IgD-negative memory B cell (primary cell): ENCODE measurements at regions not wholly inside any gene's neighbourhood (a gene's known extent, or its start where the extent isn't known, plus 50 kb on each side); places are given as distances from the start of the nearest gene placed in this dataset.

ENCODE experiments used
- H3K27ac Mint-ChIP-seq, 3 donors: one replicate each; pipeline ENCODE4 v1.8.0; 2020 to 2022; ENCODE audit warnings: mild to moderate bottlenecking in 3 of 3, mixed read lengths in 3 of 3, moderate library complexity in 1 of 3
- H3K27me3 Mint-ChIP-seq: one replicate; pipeline ENCODE4 v1.8.0; 2021; ENCODE audit warnings: mixed read lengths
- H3K36me3 Mint-ChIP-seq: one replicate; pipeline ENCODE4 v1.8.0; 2020; ENCODE audit warnings: mild to moderate bottlenecking, mixed read lengths
- H3K4me1 Mint-ChIP-seq, 3 donors: one replicate each; pipeline ENCODE4 v1.8.0; 2020 to 2022; ENCODE audit warnings: mixed read lengths in 3 of 3, mild to moderate bottlenecking in 1 of 3
- H3K4me3 Mint-ChIP-seq, 4 donors: one replicate each; pipeline ENCODE4 v1.8.0; 2020 to 2022; ENCODE audit warnings: mild to moderate bottlenecking in 4 of 4, mixed read lengths in 4 of 4, moderate library complexity in 3 of 4
- H3K9me3 Mint-ChIP-seq, 3 donors: one replicate each; pipeline ENCODE4 v1.8.0; 2020 to 2021; ENCODE audit warnings: mixed read lengths in 3 of 3, mild to moderate bottlenecking in 1 of 3

DNA sequence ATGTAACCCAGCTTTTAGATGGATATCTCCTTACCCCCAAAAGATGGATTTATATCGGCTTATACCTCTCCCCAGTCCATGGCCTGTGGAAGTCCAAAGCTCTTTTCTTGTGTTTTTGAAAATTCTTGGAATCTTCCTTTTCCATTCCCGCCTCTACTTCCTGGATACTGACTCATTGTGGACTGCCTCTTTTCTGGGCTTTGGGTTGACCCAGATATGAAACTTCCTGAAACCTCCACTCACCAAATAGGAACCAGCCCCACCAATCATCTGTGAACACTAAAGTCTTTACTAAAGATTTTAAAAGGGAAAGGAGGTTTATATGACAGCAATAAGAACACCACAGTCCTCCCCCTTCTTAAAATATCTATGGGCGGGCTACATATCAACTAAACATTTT, 163.4 kb upstream of the SYN3 start:
- Mint-ChIP-seq H3K27me3 (no peaks in the 10 kb centered on the region), H3K9me3 (no peaks in the 10 kb centered on the region), H3K27ac (no peak overlapping the region), H3K4me3 (peak overlapping the region in 3 of 4 donors; percentile 33 to 89 (median 39)), H3K36me3 (peaks cover 2% of the 10 kb centered on the region), H3K4me1 (peaks cover 0 to 5% (median 4%) of the 10 kb centered on the region in 3 donors)

DNA sequence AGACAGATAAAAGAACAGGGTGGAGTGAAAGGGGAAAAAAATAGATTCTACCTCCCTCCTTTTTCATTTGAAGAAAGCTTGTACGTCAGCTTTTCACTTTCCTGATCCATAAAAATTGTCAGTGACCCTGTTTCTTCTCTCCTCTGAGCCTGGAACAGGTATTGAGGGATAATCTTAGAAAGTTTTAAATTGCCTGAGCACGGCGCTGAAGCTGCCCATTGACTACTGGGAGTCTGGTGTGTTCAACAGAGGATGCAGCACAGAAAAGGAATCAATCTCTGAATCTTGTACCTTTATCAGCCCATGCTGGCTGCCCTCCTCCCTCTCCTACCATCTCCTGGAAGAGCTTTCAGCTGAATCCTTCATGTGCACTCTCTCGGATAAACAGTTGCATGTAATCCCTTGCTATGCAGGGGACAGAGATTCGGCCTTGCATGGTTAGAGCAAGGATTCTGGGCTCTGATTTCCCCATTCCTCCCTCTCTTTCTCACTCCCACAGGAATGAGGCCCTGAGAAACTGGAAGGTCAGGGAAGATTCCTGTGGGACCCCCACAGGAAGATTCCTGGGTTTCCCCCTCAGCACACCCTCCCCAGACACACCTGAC, 162.4 kb upstream of the SYN3 start:
- Mint-ChIP-seq H3K36me3 (no peaks in the 10 kb centered on the region), H3K27me3 (no peaks in the 10 kb centered on the region), H3K4me1 (peaks cover 0 to 5% (median 4%) of the 10 kb centered on the region in 3 donors), H3K9me3 (no peaks in the 10 kb centered on the region), H3K27ac (no peak overlapping the region), H3K4me3 (peak overlapping the region in 2 of 4 donors; percentile 3 to 46)

DNA sequence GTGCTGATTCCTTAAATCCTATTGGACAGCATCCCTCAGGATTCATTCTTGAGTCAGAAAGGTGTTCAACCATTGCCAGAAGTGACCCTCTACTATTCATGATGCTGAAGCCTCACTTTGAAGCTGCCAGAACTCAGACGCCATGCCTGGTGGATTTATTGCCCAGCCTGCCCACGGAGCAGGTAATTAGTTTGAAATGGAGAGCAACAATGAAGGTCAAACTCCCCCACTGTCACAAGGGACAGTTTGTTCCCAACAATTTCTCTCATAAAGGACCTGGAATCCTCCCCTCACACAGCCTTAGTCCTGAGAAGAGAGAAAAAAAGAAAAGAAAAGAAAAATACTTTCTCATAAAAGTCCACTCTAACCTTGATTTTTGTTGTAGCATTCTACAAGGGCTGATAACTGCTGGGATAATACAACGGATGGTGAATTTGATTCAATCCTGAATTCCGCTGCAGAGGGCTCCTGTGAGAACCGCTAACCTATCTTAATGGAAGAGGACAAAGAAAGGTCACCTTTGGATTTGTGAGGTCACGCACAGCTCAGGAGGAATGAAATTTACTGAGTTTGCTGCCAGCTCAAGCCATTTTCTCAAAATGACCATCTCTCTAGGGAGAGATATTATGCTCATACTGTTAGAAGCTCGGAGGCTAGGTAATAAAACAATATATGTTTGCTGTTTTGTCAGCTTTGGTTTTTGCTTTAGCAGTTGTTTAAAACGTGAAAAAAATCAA, 161.6 kb upstream of the SYN3 start:
- H3K4me3 Mint-ChIP-seq, result peak overlapping the region in 2 of 4 donors; percentile 3 to 38
- no peaks in the 10 kb centered on the region for H3K36me3 Mint-ChIP-seq
- H3K27me3 Mint-ChIP-seq, result no peaks in the 10 kb centered on the region
- H3K4me1 Mint-ChIP-seq, result peaks cover 0 to 5% (median 4%) of the 10 kb centered on the region in 3 donors
- H3K9me3 Mint-ChIP-seq, result no peaks in the 10 kb centered on the region
- peak overlapping the region in 1 of 3 donors; percentile 51 for H3K27ac Mint-ChIP-seq

DNA sequence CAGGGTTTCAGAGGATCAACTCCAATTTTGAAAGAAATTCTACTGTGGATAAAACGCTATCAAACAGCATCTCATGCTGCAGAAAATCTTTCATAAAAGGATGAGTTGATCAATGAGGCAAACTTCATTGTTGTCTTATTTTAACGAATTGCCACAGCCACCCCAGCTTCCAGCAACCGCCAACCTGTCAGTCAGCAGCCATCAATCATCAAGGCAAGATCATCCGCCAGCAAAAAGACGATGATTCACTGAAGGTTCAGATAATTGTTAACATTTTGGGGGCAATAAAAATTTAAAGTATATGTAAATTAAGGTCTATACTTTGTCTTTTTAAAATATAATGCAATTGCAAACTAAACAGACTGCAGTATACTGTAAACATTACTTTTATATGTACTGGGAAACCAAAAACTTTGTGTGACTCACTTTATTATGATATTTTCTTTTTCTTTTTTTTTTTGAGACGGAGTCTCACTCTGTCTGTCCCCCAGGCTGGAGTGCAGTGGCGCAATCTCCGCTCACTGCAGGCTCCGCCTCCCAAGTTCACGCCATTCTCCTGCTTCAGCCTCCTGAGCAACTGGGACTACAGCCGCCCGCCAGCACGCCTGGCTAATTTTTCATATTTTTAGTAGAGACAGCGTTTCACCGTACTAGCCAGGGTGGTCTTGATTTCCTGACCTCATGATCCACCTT, 155.3 kb upstream of the SYN3 start:
- Mint-ChIP-seq H3K4me3 (no peak overlapping the region), H3K27ac (no peak overlapping the region), H3K4me1 (peaks cover 0 to 7% (median 4%) of the 10 kb centered on the region in 3 donors), H3K27me3 (peaks cover 2% of the 10 kb centered on the region), H3K36me3 (no peaks in the 10 kb centered on the region), H3K9me3 (peaks cover 0 to 1% (median 0%) of the 10 kb centered on the region in 3 donors)

DNA sequence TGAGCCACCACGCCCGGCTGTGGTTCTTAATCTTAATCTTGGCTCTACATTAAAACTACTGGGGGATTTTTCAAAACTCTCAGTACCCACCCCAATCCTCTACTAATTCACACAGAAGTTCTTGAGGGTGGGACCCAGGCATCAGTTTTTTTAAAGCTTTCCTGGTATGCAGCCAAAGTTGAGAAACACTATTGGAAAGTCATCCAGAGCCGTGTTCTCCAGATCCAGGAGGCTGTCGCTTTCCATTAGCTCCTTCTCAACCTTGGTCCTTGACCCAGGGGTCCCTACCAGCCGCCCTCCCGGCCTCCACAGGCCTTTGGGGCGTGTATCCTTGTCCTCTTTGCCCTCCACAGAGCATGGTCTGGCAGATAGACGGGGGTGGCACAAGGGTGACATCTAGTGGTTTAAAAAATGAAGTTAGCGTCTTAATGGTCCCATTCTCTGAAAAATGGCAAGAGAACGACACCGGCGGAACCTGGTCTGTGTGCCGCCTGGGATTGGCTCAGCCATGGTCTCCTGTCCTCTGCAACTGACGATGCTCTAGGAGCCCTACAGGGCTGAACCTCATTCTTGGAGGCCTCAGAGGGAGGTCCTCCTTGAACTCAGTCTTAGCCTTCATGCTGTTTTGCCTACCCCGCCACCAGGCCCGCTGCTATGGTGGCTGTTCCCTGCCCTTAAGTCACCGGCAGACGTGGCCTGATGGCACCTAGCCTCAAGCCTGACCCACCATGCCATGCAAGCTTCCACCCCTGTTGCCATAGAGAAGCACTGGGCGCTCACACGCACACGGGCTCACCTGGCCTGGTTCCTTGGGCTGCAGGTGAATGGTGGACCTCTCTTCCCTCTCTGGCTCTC, 152.0 kb upstream of the SYN3 start:
- Mint-ChIP-seq H3K4me3 (no peak overlapping the region), H3K9me3 (peaks cover 0 to 1% (median 0%) of the 10 kb centered on the region in 3 donors), H3K27ac (peak overlapping the region in 1 of 3 donors; percentile 52), H3K27me3 (peaks cover 6% of the 10 kb centered on the region), H3K4me1 (peaks cover 2 to 11% (median 4%) of the 10 kb centered on the region in 3 donors), H3K36me3 (no peaks in the 10 kb centered on the region)

DNA sequence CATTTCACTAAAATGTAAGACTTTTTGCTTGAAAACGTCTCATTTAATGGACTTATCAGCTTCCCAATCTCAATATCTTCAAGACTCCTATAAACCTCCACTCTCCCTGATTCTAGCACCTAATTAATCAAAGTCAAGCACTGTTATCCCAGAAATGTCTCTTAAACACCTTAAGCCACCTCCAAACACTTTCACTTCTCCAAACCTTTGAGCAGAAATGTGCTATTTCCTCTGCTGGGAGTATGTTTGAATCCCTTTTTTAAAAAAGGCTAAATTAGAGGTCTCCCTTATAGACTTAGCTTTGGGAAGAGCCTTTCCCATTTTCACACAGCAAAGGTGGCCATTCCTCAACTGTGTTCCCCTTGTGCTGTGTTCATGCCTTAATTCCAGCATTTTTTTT, 146.2 kb upstream of the SYN3 start:
- Mint-ChIP-seq H3K27me3 (peaks cover 13% of the 10 kb centered on the region), H3K9me3 (peaks cover 0 to 1% (median 0%) of the 10 kb centered on the region in 3 donors), H3K4me3 (peak overlapping the region in 2 of 4 donors; percentile 6 to 54), H3K27ac (no peak overlapping the region), H3K36me3 (no peaks in the 10 kb centered on the region), H3K4me1 (peaks cover 11 to 25% (median 20%) of the 10 kb centered on the region in 3 donors)

DNA sequence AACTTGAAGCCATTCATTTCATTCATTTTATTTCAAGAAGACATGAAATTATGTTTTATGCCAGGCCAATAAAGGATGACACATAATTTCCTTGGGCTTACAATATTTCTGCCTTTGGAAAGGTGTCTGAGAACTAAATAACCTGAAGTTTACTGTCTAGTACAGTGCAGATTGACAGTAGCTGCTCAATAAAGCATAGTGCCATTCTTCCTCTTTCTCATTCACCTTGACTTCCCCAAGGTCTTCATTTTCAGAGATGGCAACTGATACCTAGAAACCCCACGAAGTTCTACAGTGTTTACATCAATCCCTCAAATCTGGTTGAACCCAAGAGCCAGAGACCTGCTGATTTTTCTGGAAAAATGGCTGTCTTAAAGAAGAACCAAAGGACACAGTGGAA, 144.3 kb upstream of the SYN3 start:
- Mint-ChIP-seq H3K27me3 (peaks cover 14% of the 10 kb centered on the region), H3K27ac (no peak overlapping the region), H3K36me3 (no peaks in the 10 kb centered on the region), H3K9me3 (no peaks in the 10 kb centered on the region), H3K4me1 (peaks cover 11 to 25% (median 20%) of the 10 kb centered on the region in 3 donors), H3K4me3 (peak overlapping the region in 1 of 4 donors; percentile 20)

DNA sequence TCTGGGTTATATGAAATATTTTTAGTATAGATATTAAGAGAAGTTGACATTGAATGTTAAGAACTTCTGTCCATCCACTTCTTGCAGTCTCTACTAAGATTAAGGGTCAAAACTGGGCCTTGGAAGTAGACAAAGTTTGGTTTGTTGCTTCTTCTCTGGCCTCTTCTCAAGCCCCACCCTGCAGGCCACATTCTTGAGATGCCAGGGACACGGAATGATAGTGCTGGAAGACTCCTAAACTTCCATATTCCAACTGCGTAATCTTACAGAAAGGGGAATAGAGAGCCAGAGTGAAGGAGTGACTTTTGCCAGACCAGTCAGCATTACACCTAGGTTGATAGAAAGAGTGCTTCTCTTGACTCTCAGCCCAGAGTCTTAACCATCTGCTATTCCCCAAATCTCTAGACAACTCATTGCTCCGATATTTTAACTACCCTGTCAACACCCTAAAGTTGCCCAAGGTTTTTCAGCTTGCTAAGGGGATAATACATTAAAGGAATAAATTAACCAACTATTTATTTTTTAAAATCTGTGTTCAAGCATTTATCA, 136.4 kb upstream of the SYN3 start:
- H3K27ac Mint-ChIP-seq, result no peak overlapping the region
- H3K9me3 Mint-ChIP-seq, result no peaks in the 10 kb centered on the region
- H3K4me1 Mint-ChIP-seq, result peaks cover 9 to 11% (median 11%) of the 10 kb centered on the region in 3 donors
- H3K4me3 Mint-ChIP-seq, result no peak overlapping the region
- peaks cover 4% of the 10 kb centered on the region for H3K27me3 Mint-ChIP-seq
- H3K36me3 Mint-ChIP-seq, result no peaks in the 10 kb centered on the region

DNA sequence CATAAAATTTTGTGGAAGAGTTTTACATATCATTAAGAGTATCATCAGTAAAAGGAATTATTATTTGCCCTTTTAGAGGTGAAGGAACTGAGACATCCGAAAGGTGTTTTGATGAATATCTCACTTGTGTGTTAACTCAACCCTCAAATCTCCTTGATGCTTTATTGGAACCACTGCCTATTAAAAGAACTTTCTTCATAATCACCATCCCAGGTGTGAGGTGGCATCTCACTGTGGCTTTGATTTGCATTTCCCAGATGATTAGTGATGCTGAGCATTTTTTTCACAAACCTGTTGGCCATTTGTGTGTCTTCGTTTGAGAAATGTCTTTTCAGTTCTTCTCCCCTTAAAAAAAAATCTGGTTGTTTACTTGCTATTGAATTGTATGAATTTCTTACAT, 134.0 kb upstream of the SYN3 start:
- Mint-ChIP-seq H3K36me3 (no peaks in the 10 kb centered on the region), H3K4me3 (peak overlapping the region in 1 of 4 donors; percentile 7), H3K4me1 (peaks cover 9 to 11% (median 11%) of the 10 kb centered on the region in 3 donors), H3K27me3 (peaks cover 5% of the 10 kb centered on the region), H3K9me3 (no peaks in the 10 kb centered on the region), H3K27ac (no peak overlapping the region)

DNA sequence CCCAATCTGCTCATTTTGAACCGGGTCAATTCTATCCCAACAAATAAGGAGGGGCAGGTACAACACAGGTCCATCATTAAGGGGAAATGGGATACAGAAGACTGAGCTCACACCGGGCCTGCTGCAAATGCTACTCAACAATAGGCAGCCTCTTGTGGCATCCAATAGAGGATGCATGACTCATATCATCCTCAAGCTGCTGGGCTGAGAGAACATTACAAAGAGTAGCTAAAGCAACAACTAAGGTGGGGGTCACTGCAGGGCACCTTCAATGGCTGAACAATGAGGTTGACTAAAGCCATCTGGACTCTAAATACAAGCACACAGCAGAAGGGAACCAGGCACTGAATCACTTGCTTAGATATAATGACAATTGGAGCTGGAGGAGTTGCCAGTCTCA, 130.1 kb upstream of the SYN3 start:
- Mint-ChIP-seq H3K9me3 (no peaks in the 10 kb centered on the region), H3K36me3 (no peaks in the 10 kb centered on the region), H3K27ac (no peak overlapping the region), H3K4me3 (no peak overlapping the region), H3K4me1 (peaks cover 9 to 11% (median 11%) of the 10 kb centered on the region in 3 donors), H3K27me3 (peaks cover 7% of the 10 kb centered on the region)

DNA sequence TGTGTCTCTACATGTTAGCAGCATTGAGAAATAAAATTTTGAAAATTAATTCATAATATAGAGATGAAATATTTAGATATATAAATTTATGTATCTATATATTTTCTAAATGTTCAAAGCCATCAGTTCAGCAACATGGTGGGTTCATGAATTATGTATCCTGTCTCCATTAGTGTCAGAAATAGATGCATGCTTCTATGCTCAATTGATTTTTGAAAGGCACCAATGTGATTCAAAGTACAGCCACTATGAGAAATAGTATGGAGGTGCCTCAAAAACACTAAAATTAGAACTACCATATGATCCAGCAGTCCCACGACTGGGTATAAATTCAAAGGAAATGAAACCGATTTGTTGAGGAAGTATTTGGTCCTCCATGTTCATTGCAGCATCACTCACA, 128.6 kb upstream of the SYN3 start:
- Mint-ChIP-seq H3K4me1 (peaks cover 1 to 2% (median 1%) of the 10 kb centered on the region in 3 donors), H3K27me3 (peaks cover 7% of the 10 kb centered on the region), H3K27ac (no peak overlapping the region), H3K4me3 (no peak overlapping the region), H3K36me3 (no peaks in the 10 kb centered on the region), H3K9me3 (no peaks in the 10 kb centered on the region)

DNA sequence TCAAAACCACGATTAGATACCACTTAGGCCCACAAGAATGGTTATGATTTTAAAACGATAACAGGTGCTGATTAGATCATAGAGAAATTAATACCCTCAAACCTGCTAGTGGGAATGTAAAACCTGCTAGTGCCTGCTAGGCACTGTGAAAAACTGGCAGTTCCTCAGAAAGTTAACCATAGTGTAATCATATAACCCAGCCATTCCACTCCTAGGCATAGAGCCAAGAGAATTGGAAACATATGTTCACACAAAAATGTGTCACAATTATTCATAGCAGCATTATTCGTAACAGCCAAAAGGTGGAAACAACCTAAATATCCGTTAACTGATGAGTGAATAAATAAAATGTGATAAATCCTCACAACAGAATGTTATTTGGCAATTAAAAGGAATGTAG, 122.2 kb upstream of the SYN3 start:
- no peaks in the 10 kb centered on the region for H3K4me1 Mint-ChIP-seq
- H3K36me3 Mint-ChIP-seq, result no peaks in the 10 kb centered on the region
- H3K27ac Mint-ChIP-seq, result no peak overlapping the region
- no peak overlapping the region for H3K4me3 Mint-ChIP-seq
- peaks cover 9% of the 10 kb centered on the region for H3K27me3 Mint-ChIP-seq
- peaks cover 0 to 2% (median 0%) of the 10 kb centered on the region in 3 donors for H3K9me3 Mint-ChIP-seq

DNA sequence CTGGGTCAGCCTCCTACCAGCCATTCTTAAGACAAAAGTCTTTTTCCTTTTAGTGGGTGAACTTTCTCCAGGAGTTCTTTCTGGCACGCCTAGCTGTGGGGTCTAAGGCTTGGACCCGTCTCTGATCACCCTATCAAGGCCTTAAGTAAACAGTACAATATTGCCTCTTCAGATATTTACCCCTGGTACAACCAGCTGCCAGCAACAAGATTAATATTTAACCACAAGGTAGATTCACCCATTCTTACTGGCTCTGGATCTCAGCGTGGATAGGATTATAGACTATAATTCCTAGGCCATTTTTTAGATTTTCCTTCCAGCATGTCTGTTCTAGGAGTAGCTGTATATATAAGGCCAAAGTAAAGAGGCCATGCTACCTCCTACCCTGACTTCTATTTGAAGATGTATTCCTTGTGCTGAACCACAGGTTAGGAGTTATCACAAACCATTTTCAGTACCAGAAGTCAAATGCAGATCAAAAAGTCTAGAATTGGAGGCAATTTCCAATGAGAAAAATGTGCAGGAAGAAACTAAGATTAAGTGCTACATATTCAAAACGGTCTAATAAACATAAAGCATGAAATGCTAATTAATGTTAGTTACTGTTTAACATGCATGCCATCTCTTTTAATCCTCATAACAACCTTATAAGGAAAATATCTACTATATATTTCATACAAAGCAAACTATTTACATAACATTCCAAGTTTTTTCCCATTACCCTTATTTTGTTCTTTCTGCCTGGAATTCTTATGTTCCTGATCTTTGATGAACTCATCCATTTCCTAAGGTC, 110.0 kb upstream of the SYN3 start:
- H3K36me3 Mint-ChIP-seq, result peaks cover 2% of the 10 kb centered on the region
- H3K27me3 Mint-ChIP-seq, result no peaks in the 10 kb centered on the region
- H3K4me3 Mint-ChIP-seq, result no peak overlapping the region
- H3K27ac Mint-ChIP-seq, result no peak overlapping the region
- H3K9me3 Mint-ChIP-seq, result peaks cover 0 to 6% (median 6%) of the 10 kb centered on the region in 3 donors
- no peaks in the 10 kb centered on the region for H3K4me1 Mint-ChIP-seq

DNA sequence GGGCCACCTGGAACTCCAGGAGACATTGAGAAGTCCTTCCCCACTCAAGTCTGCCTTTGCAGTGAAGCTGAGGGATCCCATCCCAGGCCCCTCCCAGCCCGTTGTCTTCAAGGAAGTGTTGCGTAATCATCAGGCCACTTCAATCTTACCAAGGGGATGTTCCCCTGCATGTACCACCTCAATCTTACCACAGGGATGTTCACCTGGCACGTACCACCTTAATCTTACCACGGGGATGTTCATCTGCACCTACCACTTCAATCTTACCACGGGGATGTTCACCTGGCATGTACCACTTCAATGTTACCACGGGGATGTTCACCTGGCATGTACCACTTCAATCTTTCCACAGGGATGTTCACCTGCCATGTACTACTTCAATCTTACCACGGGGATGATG, 108.0 kb upstream of the SYN3 start:
- Mint-ChIP-seq H3K9me3 (peaks cover 0 to 6% (median 6%) of the 10 kb centered on the region in 3 donors), H3K36me3 (no peaks in the 10 kb centered on the region), H3K4me3 (no peak overlapping the region), H3K4me1 (no peaks in the 10 kb centered on the region), H3K27ac (no peak overlapping the region), H3K27me3 (peaks cover 3% of the 10 kb centered on the region)
